SW480 (cell line): ENCODE measurements at regions not wholly inside any gene's neighbourhood (a gene's known extent, or its start where the extent isn't known, plus 50 kb on each side); places are given as distances from the start of the nearest gene placed in this dataset.
"Not testable (repeated sequence)": the region's sequence is repeated elsewhere in the genome, so short reads cannot be mapped to it uniquely, and the experiment has no call there.

Experiments used
- DNase-seq: peaks from one replicate; pipeline ENCODE4 v3.0.0-alpha.2; 2016; ENCODE audit warnings: low spot score

DNA sequence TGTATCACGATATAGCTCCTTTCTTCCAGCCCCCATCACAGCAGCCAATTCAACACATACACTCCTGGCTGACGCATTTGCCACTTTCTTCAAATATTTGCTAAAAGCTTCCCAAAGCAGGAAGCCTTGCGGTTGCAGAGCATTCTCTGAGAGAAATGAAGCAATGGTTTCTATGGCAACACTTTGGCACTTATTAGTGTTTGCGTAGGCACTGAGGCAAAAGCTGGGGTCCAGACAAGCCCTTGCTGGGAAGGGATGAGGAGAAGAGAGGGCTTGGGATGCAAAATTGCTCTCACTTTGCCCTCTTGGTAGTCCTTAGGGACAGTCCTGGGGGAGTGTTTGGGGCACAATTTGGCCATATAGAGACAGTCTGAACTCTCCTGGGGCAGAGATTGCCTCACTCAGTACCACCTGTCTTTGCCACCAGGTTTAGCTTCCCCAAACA, 55.0 kb upstream of the PAK3 start:
- DNase-seq, result no peak

DNA sequence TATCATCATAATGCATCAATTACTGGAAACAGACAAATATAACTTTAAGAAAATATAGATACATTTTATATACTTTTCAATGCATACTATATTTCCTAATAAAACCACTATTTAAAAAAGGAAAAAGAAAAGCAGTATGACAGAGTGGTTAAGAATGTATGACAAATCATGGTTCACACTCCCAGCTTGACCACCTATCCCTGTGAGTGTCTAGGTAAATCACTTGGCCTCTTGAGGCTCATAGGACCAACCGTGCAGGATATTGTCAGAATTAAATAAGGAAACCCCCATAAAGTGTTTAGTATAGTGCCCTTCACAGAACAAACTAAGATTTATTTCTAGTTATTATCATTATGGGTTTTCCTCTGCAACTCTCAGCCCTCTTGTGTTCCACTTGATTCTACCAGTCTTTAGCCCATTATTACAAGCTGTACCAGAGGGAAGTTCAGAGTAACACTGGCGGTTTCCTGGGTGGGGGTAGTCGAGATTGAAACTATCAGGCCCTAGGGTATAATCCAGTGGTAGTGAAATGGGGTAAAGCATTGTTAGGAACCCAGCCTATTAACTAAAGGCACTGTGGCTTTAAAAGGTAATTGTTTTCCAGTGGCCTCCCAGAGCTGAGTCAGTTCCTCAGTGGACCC, 55.5 kb upstream of the PAK3 start:
- DNase-seq, result no peak

DNA sequence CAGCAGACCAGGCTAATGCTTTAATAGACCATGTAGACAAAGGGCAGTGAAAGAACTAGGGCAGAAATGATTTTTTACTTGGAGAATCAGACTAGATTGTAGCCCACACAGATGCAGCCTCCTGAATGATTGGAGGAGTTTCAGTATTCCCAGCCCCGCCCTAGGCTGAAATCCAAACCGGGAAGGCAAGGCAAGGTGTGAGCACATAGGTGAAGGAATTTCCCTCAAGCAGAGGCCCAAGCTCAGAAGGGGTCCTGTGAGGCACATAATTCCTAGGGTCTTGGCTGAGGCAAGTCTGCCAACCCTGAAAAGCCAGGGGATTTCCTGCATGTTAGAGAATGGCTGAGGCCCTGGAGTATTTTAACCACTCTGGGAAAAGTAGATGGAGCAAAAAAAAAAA, 56.4 kb upstream of the PAK3 start:
- DNase-seq, result no peak

DNA sequence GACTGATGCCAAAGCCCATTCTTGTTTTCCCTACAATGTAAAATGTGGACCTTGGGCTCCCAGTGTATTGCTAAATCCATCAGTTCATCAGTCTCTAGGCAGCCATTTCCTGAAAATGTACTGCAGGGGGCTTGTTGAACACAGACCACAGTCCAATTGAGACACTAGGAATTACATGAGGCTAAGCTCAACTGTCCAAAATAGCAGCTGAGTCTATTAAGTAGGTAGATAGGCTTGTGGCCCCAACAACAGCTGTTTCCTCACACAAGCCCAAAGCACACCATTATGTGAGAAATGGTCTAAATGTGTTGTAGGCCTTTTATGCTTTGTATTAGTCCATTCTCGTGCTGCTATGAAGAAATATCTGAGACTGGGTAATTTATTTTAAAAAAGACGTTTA, 60.0 kb upstream of the PAK3 start:
- no peak for DNase-seq

DNA sequence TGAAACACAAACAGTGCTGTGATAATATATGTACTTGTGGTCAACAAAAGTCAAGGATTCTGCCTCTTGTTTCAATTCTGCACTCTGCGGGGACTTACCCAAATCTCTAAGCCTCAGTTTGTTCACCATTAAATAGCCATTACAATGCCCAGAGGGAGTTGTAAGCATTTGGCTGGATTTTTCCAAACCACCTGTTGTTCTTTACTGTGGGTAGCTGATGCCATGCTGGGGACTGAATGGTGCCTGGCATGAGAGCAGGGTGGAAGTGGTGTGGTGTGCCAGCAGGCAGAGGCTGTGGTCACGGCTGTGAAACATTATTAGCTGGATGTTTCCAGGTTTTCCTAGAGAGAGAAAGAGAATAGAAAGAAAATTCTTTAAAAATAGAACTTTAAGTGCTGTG, 60.7 kb upstream of the PAK3 start:
- no peak for DNase-seq

DNA sequence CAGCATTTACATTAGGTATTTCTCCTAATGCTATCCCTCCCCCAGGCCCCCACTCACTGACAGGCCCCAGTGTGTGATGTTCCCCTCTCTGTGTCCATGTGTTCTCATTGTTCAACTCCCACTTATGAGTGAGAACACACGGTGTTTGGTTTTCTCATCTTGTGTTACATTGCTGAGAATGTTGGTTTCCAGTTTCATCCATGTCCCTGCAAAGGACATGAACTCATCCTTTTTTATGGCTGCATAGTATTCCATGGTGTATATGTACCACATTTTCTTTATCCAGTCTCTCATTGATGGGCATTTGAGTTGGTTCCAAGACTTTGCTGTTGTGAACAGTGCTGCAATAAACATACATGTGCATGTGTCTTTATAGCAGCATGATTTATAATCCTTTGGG, 73.0 kb upstream of the PAK3 start:
- not testable (repeated sequence) for DNase-seq

DNA sequence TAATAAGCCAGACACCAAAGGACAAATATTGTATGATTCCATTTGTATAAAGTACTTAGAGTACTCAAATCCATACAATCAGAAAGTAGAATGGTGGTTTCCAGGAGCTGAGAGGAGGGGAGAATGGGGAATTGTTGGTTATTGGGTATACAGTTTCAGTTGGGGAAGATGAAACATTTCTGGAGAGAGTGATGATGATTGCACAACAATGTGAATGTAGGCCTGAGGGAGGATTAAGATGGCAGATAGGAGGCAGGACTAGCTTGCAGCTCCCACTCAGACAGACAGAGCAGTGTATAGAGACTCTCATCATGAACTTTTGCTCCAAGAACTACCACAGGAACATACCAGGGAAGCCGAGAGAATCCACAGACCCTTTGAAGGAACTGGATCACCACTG, 75.7 kb upstream of the PAK3 start:
- DNase-seq, result no peak

DNA sequence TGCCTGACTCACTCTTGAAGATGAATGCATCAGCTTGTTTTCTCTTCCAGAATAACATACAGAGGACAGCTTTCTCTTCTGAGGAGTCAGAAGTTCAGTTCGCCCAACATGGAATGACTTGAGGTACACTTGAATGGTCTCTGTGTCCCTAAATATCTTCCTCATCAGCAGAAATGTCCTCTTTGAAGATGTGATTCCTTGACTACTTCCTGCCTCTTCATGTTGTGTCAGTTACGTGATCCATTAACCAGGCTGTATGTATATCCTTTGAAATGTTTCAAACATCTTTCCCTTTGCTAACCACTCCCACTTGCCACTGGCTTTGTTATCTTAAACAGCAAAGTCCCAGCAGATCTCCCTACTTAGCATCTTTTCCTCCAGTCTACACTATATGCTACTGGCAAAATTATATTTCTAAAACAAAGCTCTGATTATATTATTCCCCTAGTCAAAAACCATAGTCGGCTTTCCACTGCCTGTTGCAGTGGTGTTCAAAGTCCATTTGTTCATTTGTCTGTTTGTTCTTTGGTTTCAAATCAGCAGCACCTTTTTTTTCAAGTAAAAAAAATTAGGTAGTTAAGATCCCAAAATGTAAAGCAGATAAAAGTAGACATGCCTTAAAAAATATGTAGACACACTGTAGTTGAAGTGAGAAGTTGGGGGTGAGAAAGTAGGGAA, 82.1 kb upstream of the PAK3 start:
- no peak for DNase-seq

DNA sequence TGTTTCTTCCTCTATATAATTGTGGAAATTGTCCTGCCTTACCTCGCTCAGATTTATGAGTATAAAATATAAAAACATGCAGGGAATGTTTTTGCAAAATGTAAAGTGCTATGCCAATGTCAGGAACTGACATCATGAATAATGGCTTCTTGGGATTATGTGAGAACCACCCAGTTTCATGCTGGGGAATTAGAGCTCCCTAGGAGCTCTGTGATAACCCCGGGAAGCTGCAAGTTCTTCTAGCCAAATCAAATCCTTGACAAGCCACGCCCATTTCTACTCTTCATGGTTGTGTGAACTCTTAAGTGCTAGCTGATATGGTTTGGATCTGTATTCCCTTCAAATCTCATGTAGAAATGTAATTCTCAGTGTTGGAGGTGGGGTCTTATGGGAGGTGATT, 85.9 kb upstream of the PAK3 start:
- DNase-seq, result no peak

DNA sequence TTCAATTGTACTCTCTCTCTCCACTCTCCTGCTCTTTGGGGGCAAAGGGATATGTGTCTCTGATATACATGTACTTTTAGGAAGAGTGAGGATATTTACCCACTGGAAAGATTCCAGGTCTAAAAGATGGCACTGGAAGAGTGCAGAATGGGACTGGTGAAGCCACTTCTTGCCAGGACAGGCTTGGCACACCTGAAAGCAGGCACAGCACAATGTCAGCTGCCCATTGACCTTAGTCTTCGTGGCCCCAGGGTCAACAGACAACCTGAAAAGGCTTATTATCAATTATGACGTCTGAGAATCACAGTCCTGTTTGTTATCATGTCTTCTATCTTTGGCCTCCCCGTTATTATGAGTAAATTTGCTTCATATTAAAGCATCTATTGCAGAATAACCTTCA, 86.7 kb upstream of the PAK3 start:
- no peak for DNase-seq

DNA sequence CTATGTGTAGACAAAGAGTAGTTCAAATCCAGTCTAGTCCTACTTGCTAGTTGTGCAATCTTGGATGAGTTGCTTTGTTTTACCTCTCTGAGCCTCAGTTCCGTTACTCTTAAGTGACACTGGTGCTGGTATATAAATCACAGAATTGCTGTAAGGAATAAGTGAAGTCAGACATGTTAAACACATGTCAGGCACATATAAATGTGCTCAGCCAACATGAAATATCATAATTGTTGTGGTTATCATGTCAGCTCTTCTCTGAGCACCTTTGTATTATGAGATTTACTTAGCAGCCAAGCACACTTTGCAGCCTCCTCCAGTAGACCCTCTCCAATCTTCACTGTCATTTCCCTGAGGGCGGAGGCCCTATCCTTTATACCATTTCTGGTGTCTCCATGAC, 87.9 kb upstream of the PAK3 start:
- DNase-seq, result no peak

DNA sequence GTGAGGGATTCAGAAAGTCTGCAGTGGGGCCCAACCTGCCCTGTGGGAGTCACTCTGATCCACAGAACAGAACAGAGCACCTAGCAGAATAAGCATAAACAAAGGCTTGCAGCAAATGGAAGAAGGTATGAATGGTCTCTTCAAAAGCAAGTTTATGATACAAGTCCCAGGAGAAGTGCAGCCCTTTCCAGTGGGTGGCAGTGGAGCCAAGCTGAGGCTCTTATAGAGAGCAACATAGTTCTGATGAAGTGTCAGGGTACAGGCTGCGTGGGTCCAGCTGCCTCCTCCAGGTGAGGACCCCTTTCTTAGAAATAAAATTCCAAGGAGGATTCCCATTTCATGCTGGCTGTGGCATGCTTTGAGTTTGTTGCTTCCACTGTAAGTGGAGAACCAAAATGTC, 88.8 kb upstream of the PAK3 start:
- no peak for DNase-seq

DNA sequence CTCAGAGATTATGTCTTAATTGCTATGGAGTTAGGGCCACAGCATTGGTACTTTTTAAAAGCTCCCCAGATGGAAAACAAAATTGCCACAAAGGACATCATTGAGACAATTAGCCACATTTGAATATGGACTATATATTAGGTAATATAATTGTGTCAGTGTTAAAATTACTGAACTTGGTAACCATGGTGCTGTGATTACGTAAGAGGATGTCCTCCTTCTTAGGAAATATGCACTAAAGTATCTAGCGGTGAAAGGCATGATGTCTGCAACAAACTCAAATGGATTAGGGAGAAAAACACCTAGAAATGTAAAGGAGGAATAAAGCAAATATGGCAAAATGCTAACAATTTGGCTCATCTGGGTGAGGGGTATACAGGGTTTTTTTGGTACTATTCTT, 89.9 kb upstream of the PAK3 start:
- no peak for DNase-seq

DNA sequence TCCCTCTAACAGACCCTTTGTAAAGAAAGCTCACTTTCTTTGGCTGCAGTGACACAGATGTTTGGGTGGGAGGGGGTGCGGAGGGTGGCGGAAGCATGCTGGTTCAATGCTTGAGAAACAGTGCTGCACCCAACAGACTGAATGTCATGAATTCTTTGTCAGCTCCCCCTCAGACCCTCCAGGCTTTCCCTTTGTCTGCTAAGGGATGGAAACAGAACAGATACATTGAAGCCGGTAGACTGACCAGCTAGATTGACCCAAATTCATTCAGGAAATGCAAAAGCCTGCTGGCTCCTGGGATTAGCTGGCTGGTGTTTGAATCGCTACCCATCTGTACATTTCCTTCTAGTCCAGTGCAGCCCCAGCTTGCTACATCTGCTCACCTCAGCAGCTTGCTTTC, 90.8 kb upstream of the PAK3 start:
- DNase-seq, result no peak

DNA sequence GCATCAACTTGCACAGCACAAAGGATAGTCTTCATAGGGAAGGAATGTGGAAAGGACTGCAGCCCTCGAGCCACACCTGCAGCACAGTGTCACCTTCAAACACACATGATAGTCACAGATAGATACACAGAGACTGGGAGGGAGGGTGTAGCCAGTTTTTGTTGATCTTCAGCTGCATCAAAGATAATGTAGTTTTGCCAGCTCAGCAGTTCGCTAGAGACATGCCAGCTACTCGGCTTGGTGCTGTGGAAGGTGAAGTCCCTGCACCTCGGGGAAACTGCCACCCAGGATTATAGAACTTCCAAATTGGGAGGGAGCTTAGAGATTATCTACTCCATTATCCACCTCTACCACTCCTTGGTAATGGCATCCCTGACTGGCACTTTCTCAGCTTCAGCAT, 92.9 kb upstream of the PAK3 start:
- DNase-seq, result no peak

DNA sequence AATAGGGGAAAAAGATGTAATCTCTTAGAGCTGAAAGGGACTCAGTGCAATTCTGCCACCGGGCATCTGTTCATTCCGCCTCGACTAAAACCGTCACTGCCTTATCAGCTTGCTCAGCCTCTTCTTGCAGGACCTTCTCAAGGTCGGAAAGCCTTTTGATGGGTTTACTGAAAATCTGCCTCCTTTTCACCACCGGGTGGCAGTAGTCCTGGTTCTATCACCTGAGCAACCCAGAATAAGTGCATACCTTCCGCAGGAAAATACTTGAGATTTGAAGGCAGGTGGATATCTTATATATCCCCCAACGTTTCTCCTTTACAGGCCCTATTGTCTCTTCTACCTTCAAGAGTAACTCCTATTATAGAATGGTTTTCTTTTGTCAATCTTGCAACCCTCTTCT, 103.4 kb upstream of the PAK3 start:
- DNase-seq, result peak; percentile 29

DNA sequence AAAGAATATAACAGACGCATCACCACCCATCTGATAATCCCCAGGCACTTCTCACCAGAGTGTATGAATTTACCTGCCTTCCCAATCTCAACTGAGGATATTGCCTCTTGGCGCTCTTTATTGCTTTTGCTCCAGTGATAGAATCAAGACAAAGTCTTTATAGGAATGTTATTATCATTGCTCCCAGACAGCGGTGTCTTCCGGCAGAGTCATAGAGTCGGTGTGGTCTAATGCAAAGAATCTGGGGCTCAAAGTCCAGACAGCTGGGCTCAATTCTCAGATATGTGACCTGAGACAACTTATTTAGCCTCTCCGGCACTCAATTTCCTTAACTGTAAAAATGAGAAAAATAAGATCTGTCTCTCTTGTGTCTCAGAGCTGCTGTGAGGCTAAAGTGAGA, 106.1 kb upstream of the PAK3 start:
- no peak for DNase-seq

DNA sequence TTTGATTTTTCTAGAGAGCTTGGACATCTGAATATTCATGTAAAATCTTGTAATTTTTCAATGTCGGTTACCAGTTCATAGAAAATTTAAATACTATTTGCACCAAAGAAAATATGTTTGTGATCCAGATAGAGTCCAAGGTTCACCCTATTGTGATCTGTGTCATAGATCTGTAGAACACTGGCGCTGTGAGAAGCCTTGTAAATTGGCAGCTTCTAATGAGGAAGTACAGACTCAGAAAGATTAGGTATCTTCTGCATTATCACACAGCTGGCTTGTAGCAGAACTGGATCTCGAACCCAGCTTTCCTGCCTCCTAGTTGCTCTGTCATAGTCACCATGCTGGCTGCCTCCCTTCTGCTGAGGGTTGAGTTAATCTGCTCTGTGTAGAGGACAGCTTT, 106.5 kb upstream of the PAK3 start:
- no peak for DNase-seq

DNA sequence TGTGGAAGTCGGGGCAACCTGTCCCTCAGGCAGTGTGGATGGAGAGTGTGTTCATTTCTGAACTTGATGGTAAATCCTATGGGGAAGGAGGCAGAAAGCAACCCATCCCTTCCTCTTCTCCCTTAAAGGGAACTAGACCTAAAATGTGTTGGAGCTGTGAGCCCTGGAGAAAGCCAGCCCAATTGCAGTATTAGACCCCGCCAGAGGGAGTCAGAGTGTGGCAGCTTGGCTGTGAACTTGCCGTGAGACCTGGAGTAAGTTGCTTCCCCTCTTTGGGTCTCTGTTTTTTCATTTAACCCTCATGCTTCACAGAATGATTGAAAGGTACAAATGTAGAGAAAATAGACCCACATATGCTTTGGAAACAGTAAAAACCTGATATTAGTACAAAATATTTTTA, 108.7 kb upstream of the PAK3 start:
- no peak for DNase-seq

DNA sequence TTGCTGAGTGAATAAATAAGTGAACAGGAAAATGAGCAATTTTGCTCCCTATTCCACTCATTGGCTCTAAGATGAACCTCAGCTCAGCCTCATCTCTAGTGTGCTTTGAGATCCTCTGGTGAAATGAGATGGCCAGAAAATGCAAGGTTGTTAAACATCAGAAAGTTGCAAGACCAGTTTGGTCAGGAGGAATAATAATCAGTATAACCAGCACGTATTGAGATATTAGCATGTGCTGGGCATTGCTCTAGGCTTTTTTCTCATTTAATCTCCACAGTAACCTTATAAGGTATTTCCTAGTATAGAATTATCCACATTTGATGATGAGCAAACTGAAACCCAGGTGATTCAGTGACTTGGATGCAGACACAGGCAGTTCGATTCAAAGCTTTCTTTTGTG, 110.5 kb upstream of the PAK3 start:
- no peak for DNase-seq

DNA sequence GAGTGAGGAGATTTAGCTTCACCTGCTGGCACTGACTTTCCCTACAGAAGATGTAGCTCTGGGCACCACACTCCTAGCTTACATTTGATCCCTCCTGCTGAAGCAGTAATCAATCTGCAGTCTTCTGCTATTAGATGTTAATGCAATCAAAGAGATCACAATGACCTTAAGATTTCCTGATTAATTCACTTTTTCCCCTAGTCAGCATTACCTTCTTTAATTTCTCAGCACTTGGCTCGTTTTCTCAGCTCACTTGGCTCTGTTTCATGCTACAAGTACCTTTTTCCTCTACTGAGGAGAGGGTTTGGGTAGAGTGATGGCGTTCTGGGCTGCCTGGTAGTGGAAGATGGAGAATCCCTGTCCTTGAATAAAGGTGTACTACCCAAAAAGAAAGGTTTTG, 113.0 kb upstream of the PAK3 start:
- no peak for DNase-seq

DNA sequence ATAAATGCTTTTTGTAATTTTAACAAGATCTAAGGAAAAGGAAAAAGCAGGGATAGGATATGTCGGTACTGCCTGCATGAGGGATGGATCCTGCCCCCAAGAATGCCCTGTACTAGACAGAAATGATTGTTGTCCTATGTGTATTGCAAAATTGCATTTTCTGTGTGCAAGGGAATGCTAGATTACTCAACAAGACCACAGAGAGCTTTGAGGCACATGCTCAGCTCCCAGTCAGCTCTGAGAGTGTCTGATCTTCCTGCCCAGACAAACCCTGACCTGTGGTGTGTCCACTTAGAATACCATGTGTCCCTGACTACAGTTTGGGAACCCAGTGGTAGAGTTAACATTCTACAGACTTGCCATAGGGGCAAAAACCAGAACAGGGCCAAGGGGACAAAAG, 129.2 kb upstream of the PAK3 start:
- no peak for DNase-seq

DNA sequence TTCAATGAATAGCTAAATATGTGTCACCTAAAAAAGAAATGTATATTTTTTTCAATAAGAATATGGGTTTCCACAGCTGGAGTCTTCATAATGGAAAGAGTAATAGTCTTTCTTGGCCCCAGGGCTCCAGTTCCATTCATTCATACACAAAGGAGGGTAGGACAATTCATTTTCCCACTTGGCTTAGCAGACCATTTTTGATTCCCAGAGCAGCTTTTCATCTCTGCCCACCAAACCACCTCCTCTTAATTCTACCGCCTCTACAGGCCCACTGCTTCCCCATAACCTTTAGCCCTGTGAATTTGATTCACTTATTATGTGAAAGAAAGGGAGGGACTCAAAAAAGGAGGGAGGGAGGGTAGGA, 129.9 kb upstream of the PAK3 start:
- DNase-seq, result no peak

DNA sequence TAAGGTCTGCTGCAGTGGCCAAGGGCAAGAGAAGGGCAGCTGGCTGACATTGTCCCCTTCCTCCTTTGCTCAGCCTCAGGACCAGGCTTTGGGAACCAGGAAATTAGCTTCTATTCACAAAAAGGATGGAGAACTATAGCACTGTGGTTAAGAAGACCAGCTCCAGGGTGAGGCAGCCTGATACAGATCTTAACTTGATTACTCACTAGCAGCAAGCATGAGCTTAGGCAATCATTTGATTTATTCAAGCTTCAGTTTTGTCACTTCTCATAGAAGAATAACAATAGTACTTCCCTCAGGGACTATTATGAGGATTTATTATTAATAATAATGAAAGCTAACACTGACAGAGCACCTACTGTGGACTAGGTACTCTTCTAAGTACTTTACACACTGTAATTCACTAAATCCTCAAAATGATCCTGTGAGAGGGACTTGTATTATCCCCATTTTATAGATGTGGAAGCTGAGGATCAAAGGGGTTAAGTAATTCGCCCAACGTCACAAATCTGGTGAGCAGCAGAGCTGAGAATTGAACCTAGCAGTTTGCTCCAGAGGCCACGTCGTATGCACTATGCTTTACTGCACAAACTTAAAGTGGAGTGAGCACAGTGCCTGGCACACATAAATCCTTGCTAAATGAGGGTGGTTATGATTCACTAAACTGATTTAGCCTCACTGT, 130.4 kb upstream of the PAK3 start:
- DNase-seq, result no peak
